MCF 10A (cell line): ENCODE measurements at regions not wholly inside any gene's neighbourhood (a gene's known extent, or its start where the extent isn't known, plus 50 kb on each side); places are given as distances from the start of the nearest gene placed in this dataset.
"Not testable (repeated sequence)": the region's sequence is repeated elsewhere in the genome, so short reads cannot be mapped to it uniquely, and the experiment has no call there.

Experiments
- BruUV-seq: library from RNA; stranded (reverse); fragments of 400-500 nt; replicated peaks from 2 replicates; lab custom pipeline; 2021; lab: Mats Ljungman, UMichigan
- CTCF ChIA-PET: fragments of 300-600 bp; sonication (Branson Sonifier 250); formaldehyde crosslinking; extraction: SDS; loops from one replicate; lab custom pipeline; 2021; ENCODE audit warnings: antibody characterized with exemption, inconsistent platforms; lab: Yijun Ruan, JAX
- POLR2A ChIA-PET: fragments of 300-600, 350-650 bp; sonication (Branson Sonifier 250); formaldehyde crosslinking; extraction: SDS; loops from one replicate; lab custom pipeline; 2020; ENCODE audit warnings: antibody characterized with exemption, inconsistent platforms; lab: Yijun Ruan, JAX
- DNase-seq: peaks from one replicate; pipeline ENCODE4 v3.0.0-alpha.2; 2018; ENCODE audit not compliant: unreplicated experiment
- H3K27ac Mint-ChIP-seq: one replicate; pipeline ENCODE4 v1.8.0; 2022; ENCODE audit warnings: mild to moderate bottlenecking, low read depth, mixed read lengths; ENCODE audit not compliant: unreplicated experiment
- H3K27me3 Mint-ChIP-seq: one replicate; pipeline ENCODE4 v1.8.0; 2022; ENCODE audit warnings: mixed read lengths; ENCODE audit not compliant: insufficient read depth, unreplicated experiment
- H3K36me3 Mint-ChIP-seq: one replicate; pipeline ENCODE4 v1.8.0; 2022; ENCODE audit warnings: mild to moderate bottlenecking, moderate library complexity, mixed read lengths; ENCODE audit not compliant: insufficient read depth, unreplicated experiment
- H3K4me1 Mint-ChIP-seq: one replicate; pipeline ENCODE4 v1.8.0; 2022; ENCODE audit warnings: mixed read lengths; ENCODE audit not compliant: insufficient read depth, unreplicated experiment
- H3K4me3 Mint-ChIP-seq: one replicate; pipeline ENCODE4 v1.8.0; 2022; ENCODE audit warnings: mild to moderate bottlenecking, moderate library complexity, mixed read lengths; ENCODE audit not compliant: unreplicated experiment
- H3K9me3 Mint-ChIP-seq: one replicate; pipeline ENCODE4 v1.8.0; 2022; ENCODE audit warnings: mixed read lengths; ENCODE audit not compliant: unreplicated experiment
- intact Hi-C: fragments of 100-400 bp; cut with micrococcal nuclease; formaldehyde crosslinking; loops from 2 replicates; pipeline ENCODE4 v1.14.1; 2022
- TF ChIP-seq, protein P1 (sequence below): fragments of 200-600 bp; IDR thresholded peaks from one replicate; pipeline ENCODE4 v1.8.0; 2022; ENCODE audit warnings: antibody characterized with exemption, mild to moderate bottlenecking; ENCODE audit not compliant: unreplicated experiment

DNA sequence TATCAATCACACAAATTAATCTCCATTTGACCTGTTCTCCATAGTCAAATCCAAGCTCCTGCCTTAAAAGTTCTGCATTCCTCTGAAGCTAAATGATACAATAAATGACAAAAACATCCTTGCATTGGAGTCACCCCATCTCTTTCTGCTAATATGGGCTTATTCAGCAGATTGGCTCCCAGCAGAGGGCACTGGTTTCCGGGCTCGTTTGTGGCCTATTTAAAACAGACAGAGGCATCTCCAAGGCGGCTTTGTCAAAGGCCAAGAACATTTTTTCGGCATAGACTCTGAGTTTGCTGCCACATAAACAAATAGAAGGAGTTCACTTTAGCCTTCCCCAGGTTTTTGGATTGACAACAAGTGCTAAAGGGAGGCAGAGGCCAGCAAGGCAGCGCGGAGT, 204.4 kb upstream of the RASGRP1 start:
- H3K9me3 Mint-ChIP-seq, result no peaks in the 10 kb centered on the region
- BruUV-seq, result no TSS peak
- H3K4me1 Mint-ChIP-seq, result no peaks in the 10 kb centered on the region
- CTCF ChIA-PET, result interaction anchor here (0.7 kb wide), 1 partner anchor 218 kb away, joined by 3 read pairs; no protein-coding TSS in a partner anchor
- no peak overlapping the region for H3K4me3 Mint-ChIP-seq
- intact Hi-C loops, result no loop called here
- H3K27me3 Mint-ChIP-seq, result peaks cover 20% of the 10 kb centered on the region
- TF ChIP-seq, protein P1, sequence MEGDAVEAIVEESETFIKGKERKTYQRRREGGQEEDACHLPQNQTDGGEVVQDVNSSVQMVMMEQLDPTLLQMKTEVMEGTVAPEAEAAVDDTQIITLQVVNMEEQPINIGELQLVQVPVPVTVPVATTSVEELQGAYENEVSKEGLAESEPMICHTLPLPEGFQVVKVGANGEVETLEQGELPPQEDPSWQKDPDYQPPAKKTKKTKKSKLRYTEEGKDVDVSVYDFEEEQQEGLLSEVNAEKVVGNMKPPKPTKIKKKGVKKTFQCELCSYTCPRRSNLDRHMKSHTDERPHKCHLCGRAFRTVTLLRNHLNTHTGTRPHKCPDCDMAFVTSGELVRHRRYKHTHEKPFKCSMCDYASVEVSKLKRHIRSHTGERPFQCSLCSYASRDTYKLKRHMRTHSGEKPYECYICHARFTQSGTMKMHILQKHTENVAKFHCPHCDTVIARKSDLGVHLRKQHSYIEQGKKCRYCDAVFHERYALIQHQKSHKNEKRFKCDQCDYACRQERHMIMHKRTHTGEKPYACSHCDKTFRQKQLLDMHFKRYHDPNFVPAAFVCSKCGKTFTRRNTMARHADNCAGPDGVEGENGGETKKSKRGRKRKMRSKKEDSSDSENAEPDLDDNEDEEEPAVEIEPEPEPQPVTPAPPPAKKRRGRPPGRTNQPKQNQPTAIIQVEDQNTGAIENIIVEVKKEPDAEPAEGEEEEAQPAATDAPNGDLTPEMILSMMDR, result no peak
- POLR2A ChIA-PET, result interaction anchor here (1.5 kb wide), 1 partner anchor 12 kb away, joined by 3 read pairs; no protein-coding TSS in a partner anchor
- H3K27ac Mint-ChIP-seq, result no peak overlapping the region
- H3K36me3 Mint-ChIP-seq, result no peaks in the 10 kb centered on the region
- DNase-seq, result peak; percentile 6

DNA sequence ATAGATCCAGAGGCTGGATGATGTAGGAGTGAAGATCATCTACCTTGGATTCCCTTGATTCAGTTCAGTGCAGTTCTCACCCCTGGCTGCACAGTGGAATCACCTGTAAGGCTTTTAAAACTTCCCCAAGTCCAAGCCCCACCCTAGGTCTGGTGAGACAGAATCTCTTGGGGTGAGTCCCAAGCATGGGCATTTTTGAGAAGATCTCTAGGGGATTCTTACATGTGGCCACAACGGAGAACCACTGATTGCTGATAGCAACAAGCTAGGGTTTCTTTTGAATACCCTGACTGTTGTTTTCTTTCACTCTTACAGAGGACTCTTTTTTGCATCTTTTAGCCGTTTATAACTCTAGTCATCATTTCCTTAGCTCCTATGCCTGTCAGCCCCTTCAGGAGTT, 204.9 kb upstream of the RASGRP1 start:
- CTCF ChIA-PET, result interaction anchor here (0.6 kb wide), 1 partner anchor 8 kb away, joined by 3 read pairs; no protein-coding TSS in a partner anchor

DNA sequence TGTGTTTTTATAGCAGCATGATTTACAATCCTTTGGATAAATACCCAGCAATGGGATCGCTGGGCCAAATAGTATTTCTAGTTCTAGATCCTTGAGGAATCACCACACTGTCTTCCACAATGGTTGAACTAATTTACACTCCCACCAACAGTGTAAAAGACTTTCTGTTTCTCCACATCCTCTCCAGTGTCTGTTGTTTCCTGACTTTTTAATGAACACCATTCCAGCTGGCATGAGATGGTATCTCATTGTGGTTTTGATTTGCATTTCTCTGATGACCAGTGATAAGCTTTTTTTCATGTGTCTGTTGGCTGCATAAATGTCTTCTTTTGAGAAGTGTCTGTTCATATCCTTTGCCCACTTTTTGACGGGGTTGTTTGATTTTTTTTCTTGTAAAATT, 209.5 kb upstream of the RASGRP1 start:
- CTCF ChIA-PET, result interaction anchor here (0.9 kb wide), 1 partner anchor 912 kb away, joined by 3 read pairs; no protein-coding TSS in a partner anchor
- peaks cover 33% of the 10 kb centered on the region for H3K27me3 Mint-ChIP-seq
- BruUV-seq, POLR2A ChIA-PET, DNase-seq, H3K4me1 Mint-ChIP-seq, H3K27ac Mint-ChIP-seq, H3K36me3 Mint-ChIP-seq, H3K9me3 Mint-ChIP-seq, intact Hi-C loops, H3K4me3 Mint-ChIP-seq: not testable (repeated sequence)

More for the DNA sequence above, 204.9 kb upstream of the RASGRP1 start:
- H3K4me3 Mint-ChIP-seq, result no peak overlapping the region
- TF ChIP-seq, protein P1, result no peak
- H3K9me3 Mint-ChIP-seq, result no peaks in the 10 kb centered on the region
- intact Hi-C loops, result no loop called here
- no peaks in the 10 kb centered on the region for H3K36me3 Mint-ChIP-seq
- no TSS peak for BruUV-seq
- peaks cover 20% of the 10 kb centered on the region for H3K27me3 Mint-ChIP-seq
- no peak overlapping the region for H3K27ac Mint-ChIP-seq
- no peak for DNase-seq
- no peaks in the 10 kb centered on the region for H3K4me1 Mint-ChIP-seq
- POLR2A ChIA-PET, result no interaction called here

DNA sequence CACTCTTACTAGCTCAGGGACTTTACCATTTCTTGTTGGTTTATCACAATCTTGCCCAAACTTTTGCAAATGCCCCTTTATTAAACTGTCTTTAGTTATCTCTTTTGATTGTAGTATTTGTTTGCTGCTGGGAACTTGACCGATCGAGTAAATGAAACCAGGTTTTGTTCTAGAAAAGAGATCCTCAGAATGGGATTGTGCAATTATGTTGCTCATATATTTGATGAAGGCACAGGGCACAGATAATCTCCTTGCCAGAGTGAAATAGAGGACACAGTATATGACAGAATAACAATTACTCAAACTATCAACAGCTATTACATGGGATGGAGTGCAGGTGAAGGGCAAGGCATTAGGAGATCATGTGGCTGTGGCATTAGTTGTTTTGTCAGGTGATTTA, 216.6 kb upstream of the RASGRP1 start:
- peaks cover 52% of the 10 kb centered on the region for H3K27me3 Mint-ChIP-seq
- H3K36me3 Mint-ChIP-seq, result no peaks in the 10 kb centered on the region
- BruUV-seq, result no TSS peak
- POLR2A ChIA-PET, result no interaction called here
- DNase-seq, result no peak
- intact Hi-C loops, result no loop called here
- H3K4me1 Mint-ChIP-seq, result no peaks in the 10 kb centered on the region
- H3K9me3 Mint-ChIP-seq, result peaks cover 6% of the 10 kb centered on the region
- H3K27ac Mint-ChIP-seq, result no peak overlapping the region
- no peak overlapping the region for H3K4me3 Mint-ChIP-seq
- CTCF ChIA-PET, result no interaction called here
- TF ChIP-seq, protein P1, result no peak
